ENCODE measurements at regions not wholly inside any gene's neighbourhood (a gene's known extent, or its start where the extent isn't known, plus 50 kb on each side); places are given as distances from the start of the nearest gene placed in this dataset.

DNA sequence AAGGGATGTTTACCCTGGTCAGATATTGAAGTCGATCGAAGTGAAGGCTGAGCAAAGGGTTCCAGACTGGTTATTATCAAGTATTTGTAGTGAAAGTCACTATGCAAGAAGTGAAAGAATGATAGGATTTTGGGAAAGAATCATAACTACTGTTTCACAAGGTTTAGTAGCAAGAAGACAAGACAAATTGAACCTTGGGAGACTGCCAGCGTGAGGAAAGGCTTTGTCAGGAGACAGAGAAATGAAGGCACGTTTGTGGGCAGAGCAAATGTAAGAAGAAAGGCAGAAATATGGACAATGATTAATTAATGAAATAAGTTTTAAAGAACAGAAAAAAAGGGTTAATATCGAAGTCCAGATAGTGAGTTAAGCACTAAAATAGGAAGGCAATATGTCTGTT lies 456.8 kb downstream of the TRIML1 start:
- TF ChIP-seq POLR2A (IDR thresholded peaks at IDR 0.05), result no peak
- TF ChIP-seq, protein P1, sequence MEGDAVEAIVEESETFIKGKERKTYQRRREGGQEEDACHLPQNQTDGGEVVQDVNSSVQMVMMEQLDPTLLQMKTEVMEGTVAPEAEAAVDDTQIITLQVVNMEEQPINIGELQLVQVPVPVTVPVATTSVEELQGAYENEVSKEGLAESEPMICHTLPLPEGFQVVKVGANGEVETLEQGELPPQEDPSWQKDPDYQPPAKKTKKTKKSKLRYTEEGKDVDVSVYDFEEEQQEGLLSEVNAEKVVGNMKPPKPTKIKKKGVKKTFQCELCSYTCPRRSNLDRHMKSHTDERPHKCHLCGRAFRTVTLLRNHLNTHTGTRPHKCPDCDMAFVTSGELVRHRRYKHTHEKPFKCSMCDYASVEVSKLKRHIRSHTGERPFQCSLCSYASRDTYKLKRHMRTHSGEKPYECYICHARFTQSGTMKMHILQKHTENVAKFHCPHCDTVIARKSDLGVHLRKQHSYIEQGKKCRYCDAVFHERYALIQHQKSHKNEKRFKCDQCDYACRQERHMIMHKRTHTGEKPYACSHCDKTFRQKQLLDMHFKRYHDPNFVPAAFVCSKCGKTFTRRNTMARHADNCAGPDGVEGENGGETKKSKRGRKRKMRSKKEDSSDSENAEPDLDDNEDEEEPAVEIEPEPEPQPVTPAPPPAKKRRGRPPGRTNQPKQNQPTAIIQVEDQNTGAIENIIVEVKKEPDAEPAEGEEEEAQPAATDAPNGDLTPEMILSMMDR (IDR thresholded peaks at IDR 0.05), result no peak
- TF ChIP-seq POLR2AphosphoS5 (IDR thresholded peaks at IDR 0.05), result no peak
